Esophagus squamous epithelium (tissue), 5 donors: ENCODE measurements at regions not wholly inside any gene's neighbourhood (a gene's known extent, or its start where the extent isn't known, plus 50 kb on each side); places are given as distances from the start of the nearest gene placed in this dataset.
"Not testable (repeated sequence)": the region's sequence is repeated elsewhere in the genome, so short reads cannot be mapped to it uniquely, and the experiment has no call there.

Experiments
- DNase-seq: peaks from one replicate; lab custom pipeline; 2025; lab: John Stamatoyannopoulos, UW
- H3K27ac ChIP-seq, 4 donors: fragments of 200-600 bp; sonication (generic); one replicate each; pipeline ENCODE4 v1.5.1; 2016 to 2019; ENCODE audit warnings: mild to moderate bottlenecking in 1 of 4
- H3K27me3 ChIP-seq, 4 donors: fragments of 200-600 bp; sonication (generic); 1 replicate in 3 of 4; 2 replicates in 1 of 4; pipeline versions ENCODE4 v1.5.1 to v1.6.0; 2017 to 2021; ENCODE audit warnings: antibody characterized with exemption in 1 of 4
- H3K36me3 ChIP-seq, 3 donors: fragments of 200-600 bp; sonication (generic); one replicate each; pipeline ENCODE4 v1.5.1; 2016 to 2019
- H3K4me1 ChIP-seq, 3 donors: fragments of 200-600 bp; sonication (generic); one replicate each; pipeline ENCODE4 v1.5.1; 2017 to 2019
- H3K4me3 ChIP-seq, 4 donors: fragments of 200-600 bp; sonication (generic); 1 replicate in 3 of 4; 2 replicates in 1 of 4; pipeline ENCODE4 v1.5.1; 2016 to 2019; ENCODE audit warnings: mild to moderate bottlenecking in 2 of 4, moderate library complexity in 1 of 4
- H3K9me3 ChIP-seq, 3 donors: fragments of 200-600 bp; sonication (generic); one replicate each; pipeline ENCODE4 v1.5.1; 2016 to 2019
- CTCF ChIP-seq, 6 experiments: fragments of 450-650 bp in 4 of 6; fragments of 200-600 bp in 2 of 6; sonication (generic) in 2 of 6; IDR thresholded peaks; one replicate each; pipeline ENCODE4 v1.5.1; 2016 to 2019; ENCODE audit warnings: antibody characterized with exemption in 6 of 6, mild to moderate bottlenecking in 4 of 6, moderate library complexity in 4 of 6
- POLR2A ChIP-seq, 4 donors: fragments of 450-650 bp; IDR thresholded peaks; one replicate each; pipeline ENCODE4 v1.6.1; 2017; ENCODE audit warnings: antibody characterized with exemption in 4 of 4, mild to moderate bottlenecking in 4 of 4, moderate library complexity in 3 of 4
- WGBS, 2 donors: methylation state at CpG; one replicate each; pipeline ENCODE4 v1.1.5; 2018; 5-methylcytosine and 5-hydroxymethylcytosine counted together
- intact Hi-C: fragments of 100-400 bp; cut with DNase I; formaldehyde crosslinking; loops from one replicate; pipeline ENCODE4 v1.15.0; 2022
- donor health status: DM: yes; HTN: yes; CAD: no.

GRCh38 chr4:110332483-110332882 is 134.1 kb upstream of the ELOVL6 start:
- TF ChIP-seq CTCF (IDR thresholded peaks at IDR 0.05) (no peak), POLR2A (IDR thresholded peaks at IDR 0.05) (no peak)
- Histone ChIP-seq H3K27me3 (no peaks in the 10 kb centered on the region), H3K27ac (no peak overlapping the region), H3K36me3 (no peaks in the 10 kb centered on the region), H3K4me1 (no peaks in the 10 kb centered on the region), H3K9me3 (no peaks in the 10 kb centered on the region), H3K4me3 (no peak overlapping the region)
- 36 to 48% methylated on average over 2 of the region's 2 CpGs for WGBS, 2 donors
- DNase-seq = no peak
- intact Hi-C loops = no loop called here

DNA sequence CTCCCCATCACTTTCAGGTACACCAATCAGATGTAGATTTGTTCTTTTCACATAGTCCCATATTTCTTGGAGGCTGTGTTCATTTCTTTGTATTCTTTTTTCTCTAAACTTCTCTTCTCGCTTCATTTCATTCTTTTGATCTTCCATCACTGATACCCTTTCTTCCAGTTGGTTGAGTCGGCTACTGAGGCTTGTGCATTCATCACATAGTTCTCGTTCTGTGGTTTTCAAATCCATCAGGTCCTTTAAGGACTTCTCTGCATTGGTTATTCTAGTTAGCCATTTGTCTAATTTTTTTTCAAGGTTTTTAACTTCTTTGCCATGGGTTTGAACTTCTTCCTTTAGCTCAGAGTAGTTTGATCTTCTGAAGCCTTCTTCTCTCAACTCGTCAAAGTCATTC is 128.0 kb upstream of the ELOVL6 start:
- H3K4me3 ChIP-seq, intact Hi-C loops, H3K27ac ChIP-seq, H3K9me3 ChIP-seq, H3K36me3 ChIP-seq, H3K27me3 ChIP-seq, DNase-seq, H3K4me1 ChIP-seq: not testable (repeated sequence)
- 79 to 87% methylated on average over 4 of the region's 4 CpGs for WGBS, 2 donors

- Histone ChIP-seq H3K4me1 (no peaks in the 10 kb centered on the region), H3K27ac (no peak overlapping the region), H3K36me3 (no peaks in the 10 kb centered on the region), H3K4me3 (no peak overlapping the region), H3K27me3 (no peaks in the 10 kb centered on the region), H3K9me3 (no peaks in the 10 kb centered on the region)
- TF ChIP-seq POLR2A (IDR thresholded peaks at IDR 0.05) (no peak), CTCF (IDR thresholded peaks at IDR 0.05) (no peak)
- no peak for DNase-seq
- 56 to 83% methylated on average over 1 of the region's 1 CpG for WGBS, 2 donors
- intact Hi-C loops = loop anchor here (10.0 kb wide), 1 partner anchor 306 kb away; no protein-coding TSS in a partner anchor
Observed at GRCh38 chr4:110310795-110311194, 112.4 kb upstream of the ELOVL6 start.

DNA sequence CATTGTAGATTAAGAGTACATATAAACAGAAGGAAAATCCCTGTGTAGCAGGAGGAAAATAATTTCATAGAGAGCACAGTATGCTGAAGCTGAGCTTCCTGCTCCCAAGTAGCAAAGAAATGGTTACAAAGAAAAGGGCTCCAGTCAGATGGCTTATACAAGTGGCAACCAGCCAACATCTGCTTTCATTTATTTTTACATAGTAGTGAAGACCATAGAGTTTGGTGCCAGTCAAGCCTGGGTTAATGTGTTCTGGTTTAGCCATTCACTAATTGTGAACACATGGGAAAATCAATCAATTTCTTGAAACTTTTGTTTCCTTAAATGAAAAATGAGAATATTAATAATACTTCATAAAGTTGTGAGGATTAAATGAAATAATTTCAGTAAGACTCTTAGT is 111.3 kb upstream of the ELOVL6 start:
- Histone ChIP-seq H3K4me1 (no peaks in the 10 kb centered on the region), H3K36me3 (no peaks in the 10 kb centered on the region), H3K9me3 (no peaks in the 10 kb centered on the region), H3K27me3 (no peaks in the 10 kb centered on the region), H3K27ac (no peak overlapping the region), H3K4me3 (no peak overlapping the region)
- TF ChIP-seq CTCF (IDR thresholded peaks at IDR 0.05) = no peak
- no peak for TF ChIP-seq POLR2A (IDR thresholded peaks at IDR 0.05)
- intact Hi-C loops = loop anchor here (10.0 kb wide), 1 partner anchor 305 kb away; no protein-coding TSS in a partner anchor
- no peak for DNase-seq

- Histone ChIP-seq H3K4me3 (no peak overlapping the region), H3K27ac (no peak overlapping the region), H3K27me3 (no peaks in the 10 kb centered on the region), H3K9me3 (no peaks in the 10 kb centered on the region), H3K4me1 (no peaks in the 10 kb centered on the region), H3K36me3 (no peaks in the 10 kb centered on the region)
- intact Hi-C loops = no loop called here
- DNase-seq = no peak
- no peak for TF ChIP-seq POLR2A (IDR thresholded peaks at IDR 0.05)
- TF ChIP-seq CTCF (IDR thresholded peaks at IDR 0.05) = no peak
- 41 to 47% methylated on average over 2 of the region's 2 CpGs for WGBS, 2 donors
Observed at GRCh38 chr4:110306303-110306702, 107.9 kb upstream of the ELOVL6 start.

DNA sequence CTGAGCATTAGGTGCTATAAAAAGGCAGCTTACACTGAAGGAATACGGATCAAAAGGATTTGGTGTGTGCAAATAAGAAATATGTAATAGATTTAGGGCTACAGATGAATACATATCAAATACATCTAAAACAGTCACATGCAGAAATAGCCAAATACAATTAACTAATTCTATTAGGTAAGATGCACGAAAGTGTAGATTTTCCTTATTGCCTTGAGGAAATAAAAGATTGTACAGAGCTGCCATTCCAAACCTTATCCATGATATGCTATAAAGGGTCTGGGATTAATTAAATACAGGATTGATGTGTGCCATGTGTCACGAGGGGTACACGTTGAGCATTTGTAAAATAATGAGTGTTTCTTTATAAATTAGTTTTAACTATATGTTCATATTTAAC is 107.0 kb upstream of the ELOVL6 start:
- Histone ChIP-seq H3K27ac (no peak overlapping the region), H3K9me3 (no peaks in the 10 kb centered on the region), H3K4me3 (no peak overlapping the region), H3K36me3 (no peaks in the 10 kb centered on the region), H3K4me1 (no peaks in the 10 kb centered on the region), H3K27me3 (no peaks in the 10 kb centered on the region)
- no peak for DNase-seq
- WGBS, 2 donors = 74 to 75% methylated on average over 4 of the region's 4 CpGs
- no peak for TF ChIP-seq POLR2A (IDR thresholded peaks at IDR 0.05)
- TF ChIP-seq CTCF (IDR thresholded peaks at IDR 0.05) = no peak
- intact Hi-C loops = no loop called here
